ENCODE measurements at regions not wholly inside any gene's neighbourhood (a gene's known extent, or its start where the extent isn't known, plus 50 kb on each side); places are given as distances from the start of the nearest gene placed in this dataset.
"Not testable (repeated sequence)": the region's sequence is repeated elsewhere in the genome, so short reads cannot be mapped to it uniquely, and the experiment has no call there.

GRCh38 chr14:39500253-39500652 is 68.0 kb upstream of the FBXO33 start:
- no peak for DNase-seq

GRCh38 chr14:39499514-39499913 is 67.3 kb upstream of the FBXO33 start:
- DNase-seq: no peak

GRCh38 chr14:39497677-39498076 is 65.4 kb upstream of the FBXO33 start:
- DNase-seq: not testable (repeated sequence)

GRCh38 chr14:39492267-39492666 is 60.0 kb upstream of the FBXO33 start:
- DNase-seq: no peak

GRCh38 chr14:39491134-39491571 is 58.9 kb upstream of the FBXO33 start:
- DNase-seq: peak; percentile 34 to 59 (median 38)

GRCh38 chr14:39488600-39488999 is 56.4 kb upstream of the FBXO33 start:
- DNase-seq: no peak

- DNase-seq: no peak
Observed at GRCh38 chr14:39483682-39484081, 51.4 kb upstream of the FBXO33 start.

All from suppressor macrophage treated with lipopolysaccharide for 1 hour (primary cell).